CD4-positive, alpha-beta T cell (primary cell): ENCODE measurements at regions not wholly inside any gene's neighbourhood (a gene's known extent, or its start where the extent isn't known, plus 50 kb on each side); places are given as distances from the start of the nearest gene placed in this dataset.
"Not testable (repeated sequence)": the region's sequence is repeated elsewhere in the genome, so short reads cannot be mapped to it uniquely, and the experiment has no call there.

Source experiments
- ATAC-seq: fragments of 200-7000 bp; cut with Tn5 transposase; one replicate; pipeline ENCODE4 v1.10.0; 2022; ENCODE audit warnings: mild to moderate bottlenecking; ENCODE audit not compliant: poor library complexity
- CTCF ChIA-PET: fragments of 350-600 bp; sonication (Branson Sonifier 250); formaldehyde crosslinking; loops from one replicate; lab custom pipeline; 2021; ENCODE audit warnings: antibody characterized with exemption, inconsistent platforms; lab: Charles Lee
- POLR2A ChIA-PET: fragments of 350-600 bp; sonication (Branson Sonifier 250); formaldehyde crosslinking; loops from one replicate; lab custom pipeline; 2021; ENCODE audit warnings: antibody characterized with exemption, inconsistent platforms; lab: Charles Lee
- DNase-seq, 14 experiments: peaks; one replicate each; pipeline ENCODE4 v3.0.0-alpha.2; 2013 to 2020; ENCODE audit warnings: mixed read lengths in 2 of 14
- H3K27ac ChIP-seq, 2 donors: one replicate each; pipeline versions ENCODE4 v1.5.1 to v1.7.0; 2013; ENCODE audit warnings: low read length in 2 of 2, low read depth in 1 of 2, mild to moderate bottlenecking in 1 of 2
- H3K27me3 ChIP-seq, 2 experiments: 1 replicate in 1 of 2; 2 replicates in 1 of 2; pipeline versions ENCODE4 v1.6.1 to v1.7.0; 2013; ENCODE audit warnings: low read length in 2 of 2, control low read depth in 1 of 2, mild to moderate bottlenecking in 1 of 2, moderate library complexity in 1 of 2; ENCODE audit not compliant: insufficient read depth in 2 of 2, control insufficient read depth in 1 of 2
- H3K36me3 ChIP-seq: one replicate; pipeline ENCODE4 v1.6.1; 2013; ENCODE audit warnings: low read length, control low read depth; ENCODE audit not compliant: insufficient read depth
- H3K4me1 ChIP-seq: one replicate; pipeline ENCODE4 v1.6.1; 2013; ENCODE audit warnings: low read length, control low read depth; ENCODE audit not compliant: insufficient read depth
- H3K4me3 ChIP-seq: one replicate; pipeline ENCODE4 v1.5.1; 2013; ENCODE audit warnings: mild to moderate bottlenecking, low read length, moderate library complexity
- H3K9me3 ChIP-seq, 2 experiments: 1 replicate in 1 of 2; 2 replicates in 1 of 2; pipeline versions ENCODE4 v1.6.1 to v1.7.0; 2013; ENCODE audit warnings: low read length in 2 of 2, mild to moderate bottlenecking in 2 of 2, control low read depth in 1 of 2, moderate library complexity in 1 of 2; ENCODE audit not compliant: control insufficient read depth in 1 of 2, insufficient read depth in 1 of 2
- H3K27ac Mint-ChIP-seq: one replicate; pipeline ENCODE4 v1.8.0; 2020; ENCODE audit warnings: mixed read lengths
- H3K27me3 Mint-ChIP-seq: one replicate; pipeline ENCODE4 v1.8.0; 2021; ENCODE audit warnings: mixed read lengths
- H3K36me3 Mint-ChIP-seq: one replicate; pipeline ENCODE4 v1.8.0; 2021; ENCODE audit warnings: low read depth, mixed read lengths
- H3K4me1 Mint-ChIP-seq: one replicate; pipeline ENCODE4 v1.8.0; 2021; ENCODE audit warnings: low read depth, mixed read lengths
- H3K4me3 Mint-ChIP-seq: one replicate; pipeline ENCODE4 v1.8.0; 2020; ENCODE audit warnings: mild to moderate bottlenecking, mixed read lengths
- H3K9me3 Mint-ChIP-seq: one replicate; pipeline ENCODE4 v1.8.0; 2020; ENCODE audit warnings: mixed read lengths
- CTCF ChIP-seq: fragments of 200-600 bp; IDR thresholded peaks from one replicate; pipeline ENCODE4 v1.8.0; 2022; ENCODE audit warnings: antibody characterized with exemption, mild to moderate bottlenecking
- intact Hi-C, 2 experiments: fragments of 100-400 bp; cut with DNase I in 1 of 2; cut with micrococcal nuclease in 1 of 2; formaldehyde crosslinking; loops; one replicate each; pipeline versions ENCODE4 v1.15.1 to v1.9.0; 2023 to 2025; cut with DNase I, micrococcal nuclease

- H3K4me1 Mint-ChIP-seq: no peaks in the 10 kb centered on the region
- Histone ChIP-seq H3K36me3 (no peaks in the 10 kb centered on the region), H3K27ac (no peak overlapping the region), H3K4me3 (no peak overlapping the region), H3K27me3 (no peaks in the 10 kb centered on the region), H3K4me1 (no peaks in the 10 kb centered on the region), H3K9me3 (no peaks in the 10 kb centered on the region)
- CTCF ChIA-PET: interaction anchor here (1.0 kb wide), 1 partner anchor 9 kb away, joined by 3 read pairs; no protein-coding TSS in a partner anchor
- POLR2A ChIA-PET: no interaction called here
- ATAC-seq: no peak
- TF ChIP-seq CTCF: no peak
- no peak for DNase-seq
- no peak overlapping the region for H3K4me3 Mint-ChIP-seq
- H3K27ac Mint-ChIP-seq: no peak overlapping the region
- intact Hi-C loops: no loop called here
- H3K36me3 Mint-ChIP-seq: no peaks in the 10 kb centered on the region
- H3K9me3 Mint-ChIP-seq: no peaks in the 10 kb centered on the region
- H3K27me3 Mint-ChIP-seq: peaks cover 13% of the 10 kb centered on the region
Observed at GRCh38 chr12:112710414-112710813, 81.1 kb upstream of the RPH3A start.

- no peak for ATAC-seq
- Histone ChIP-seq H3K36me3 (no peaks in the 10 kb centered on the region), H3K27me3 (no peaks in the 10 kb centered on the region), H3K27ac (no peak overlapping the region), H3K4me1 (no peaks in the 10 kb centered on the region), H3K9me3 (no peaks in the 10 kb centered on the region), H3K4me3 (no peak overlapping the region)
- Mint-ChIP-seq H3K4me3 (no peak overlapping the region), H3K27me3 (peaks cover 13% of the 10 kb centered on the region), H3K27ac (no peak overlapping the region), H3K4me1 (no peaks in the 10 kb centered on the region), H3K9me3 (no peaks in the 10 kb centered on the region), H3K36me3 (no peaks in the 10 kb centered on the region)
- ChIA-PET CTCF (interaction anchor here (1.0 kb wide), 1 partner anchor 10 kb away, joined by 3 read pairs; no protein-coding TSS in a partner anchor), POLR2A (no interaction called here)
- intact Hi-C loops: no loop called here
- DNase-seq: no peak
- no peak for TF ChIP-seq CTCF
Observed at GRCh38 chr12:112711026-112711425, 80.5 kb upstream of the RPH3A start.

GRCh38 chr12:112711507-112711906, 80.0 kb upstream of the RPH3A start:
- no peaks in the 10 kb centered on the region for H3K9me3 ChIP-seq
- POLR2A ChIA-PET: no interaction called here
- no peak overlapping the region for H3K4me3 ChIP-seq
- no peak for DNase-seq
- Mint-ChIP-seq H3K27me3 (peaks cover 10% of the 10 kb centered on the region), H3K4me1 (no peaks in the 10 kb centered on the region), H3K36me3 (no peaks in the 10 kb centered on the region), H3K4me3 (no peak overlapping the region), H3K9me3 (peaks cover 2% of the 10 kb centered on the region), H3K27ac (no peak overlapping the region)
- intact Hi-C loops: no loop called here
- no peaks in the 10 kb centered on the region for H3K36me3 ChIP-seq
- H3K27ac ChIP-seq: no peak overlapping the region
- no peak for TF ChIP-seq CTCF
- H3K27me3 ChIP-seq: peaks cover 0 to 4% of the 10 kb centered on the region in 2 experiments
- CTCF ChIA-PET: no interaction called here
- ATAC-seq: no peak
- H3K4me1 ChIP-seq: no peaks in the 10 kb centered on the region

- CTCF ChIA-PET, H3K4me1 Mint-ChIP-seq, H3K4me3 ChIP-seq, H3K4me1 ChIP-seq, H3K27me3 ChIP-seq, H3K36me3 ChIP-seq, H3K27ac Mint-ChIP-seq, H3K27ac ChIP-seq, H3K9me3 ChIP-seq, H3K36me3 Mint-ChIP-seq, POLR2A ChIA-PET, H3K9me3 Mint-ChIP-seq, DNase-seq, ATAC-seq, intact Hi-C loops, H3K4me3 Mint-ChIP-seq: not testable (repeated sequence)
- H3K27me3 Mint-ChIP-seq: peaks cover 14% of the 10 kb centered on the region
Observed at GRCh38 chr12:112712751-112713150, 78.8 kb upstream of the RPH3A start.
